IPS-20b (cell line): ENCODE measurements at regions not wholly inside any gene's neighbourhood (a gene's known extent, or its start where the extent isn't known, plus 50 kb on each side); places are given as distances from the start of the nearest gene placed in this dataset.

Experiments used
- H3K27ac ChIP-seq: one replicate; pipeline ENCODE4 v1.5.1; 2013; ENCODE audit warnings: low read length
- H3K27me3 ChIP-seq: 2 replicates; pipeline ENCODE4 v1.6.1; 2013; ENCODE audit warnings: mild to moderate bottlenecking, low read length, inconsistent platforms; ENCODE audit not compliant: insufficient read depth
- H3K36me3 ChIP-seq: 2 replicates; pipeline ENCODE4 v1.6.1; 2013; ENCODE audit warnings: low read depth, mild to moderate bottlenecking, inconsistent platforms, low read length, moderate library complexity; ENCODE audit not compliant: insufficient read depth
- H3K4me1 ChIP-seq: 2 replicates; pipeline ENCODE4 v1.6.1; 2013; ENCODE audit warnings: mild to moderate bottlenecking, control low read depth, inconsistent platforms, low read length, moderate library complexity; ENCODE audit not compliant: insufficient read depth
- H3K4me3 ChIP-seq: 2 replicates; pipeline ENCODE4 v1.5.1; 2013; ENCODE audit warnings: mild to moderate bottlenecking, low read length, inconsistent platforms
- H3K9ac ChIP-seq: 2 replicates; pipeline ENCODE4 v1.6.1; 2013; ENCODE audit warnings: low read depth, mild to moderate bottlenecking, inconsistent platforms, low read length, moderate library complexity
- H3K9me3 ChIP-seq: 2 replicates; pipeline ENCODE4 v1.6.1; 2013; ENCODE audit warnings: mild to moderate bottlenecking, low read depth, low read length, inconsistent platforms; ENCODE audit not compliant: insufficient read depth

DNA sequence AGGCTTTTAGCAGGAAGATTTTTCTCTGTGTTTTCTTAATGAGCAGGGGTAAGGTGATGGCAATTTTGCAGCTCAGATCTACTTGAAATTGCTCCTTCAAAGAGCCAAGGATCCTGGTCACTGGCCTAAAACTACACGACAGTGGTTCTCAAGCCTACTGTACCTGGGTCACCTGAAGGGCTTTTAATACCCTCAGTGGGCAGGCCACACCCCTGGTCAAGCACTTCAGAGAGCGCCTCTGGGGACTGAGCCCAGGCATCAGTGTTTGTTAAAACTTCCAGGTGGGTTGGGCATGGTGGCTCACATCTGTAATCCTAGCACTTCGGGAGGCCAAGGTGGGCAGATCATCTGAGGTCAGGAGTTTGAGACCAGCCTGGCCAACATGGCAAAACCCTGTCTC, 158.4 kb downstream of the FAM43A start:
- Histone ChIP-seq H3K36me3 (no peaks in the 10 kb centered on the region), H3K4me1 (no peaks in the 10 kb centered on the region), H3K9me3 (no peaks in the 10 kb centered on the region), H3K27me3 (no peaks in the 10 kb centered on the region), H3K27ac (no peak overlapping the region), H3K9ac (no peak overlapping the region), H3K4me3 (no peak overlapping the region)

DNA sequence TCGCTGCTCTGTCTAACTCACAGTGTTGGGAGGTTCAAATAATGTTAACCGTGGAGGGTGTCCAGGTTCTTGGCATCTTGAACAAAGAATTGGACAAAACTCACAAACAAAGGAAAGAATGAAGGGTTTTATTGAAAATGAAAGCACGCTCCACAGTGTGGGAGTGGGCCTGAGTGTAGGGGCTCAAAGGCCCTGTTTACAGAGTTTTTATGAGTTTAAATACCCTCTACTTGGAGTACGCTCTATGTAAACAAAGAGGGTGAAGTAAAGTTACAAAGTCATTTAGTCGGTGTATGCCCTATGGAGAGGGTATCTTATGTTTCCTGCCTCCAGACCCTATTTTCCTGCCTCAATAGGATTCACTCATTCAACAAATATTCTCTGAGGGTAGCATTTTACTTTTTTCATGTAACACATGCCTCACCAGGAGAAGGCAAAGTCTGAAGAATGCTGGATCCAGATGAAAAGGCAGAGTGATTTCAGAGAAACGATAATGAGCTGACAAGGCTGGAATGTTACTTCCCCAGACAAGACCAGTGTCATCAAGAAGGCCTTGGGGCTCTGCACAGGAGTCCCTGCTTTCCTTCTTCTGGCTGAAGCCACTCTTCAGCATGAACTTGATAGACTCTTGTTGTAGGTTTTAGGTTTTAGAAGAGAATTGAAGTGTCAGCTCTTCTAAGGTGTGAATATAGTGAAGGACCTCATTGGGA, 163.6 kb downstream of the FAM43A start:
- Histone ChIP-seq H3K27ac (no peak overlapping the region), H3K27me3 (no peaks in the 10 kb centered on the region), H3K9me3 (no peaks in the 10 kb centered on the region), H3K4me1 (peaks cover 4% of the 10 kb centered on the region; the same call in 1 of the 2 replicates), H3K4me3 (no peak overlapping the region), H3K36me3 (no peaks in the 10 kb centered on the region), H3K9ac (no peak overlapping the region)

DNA sequence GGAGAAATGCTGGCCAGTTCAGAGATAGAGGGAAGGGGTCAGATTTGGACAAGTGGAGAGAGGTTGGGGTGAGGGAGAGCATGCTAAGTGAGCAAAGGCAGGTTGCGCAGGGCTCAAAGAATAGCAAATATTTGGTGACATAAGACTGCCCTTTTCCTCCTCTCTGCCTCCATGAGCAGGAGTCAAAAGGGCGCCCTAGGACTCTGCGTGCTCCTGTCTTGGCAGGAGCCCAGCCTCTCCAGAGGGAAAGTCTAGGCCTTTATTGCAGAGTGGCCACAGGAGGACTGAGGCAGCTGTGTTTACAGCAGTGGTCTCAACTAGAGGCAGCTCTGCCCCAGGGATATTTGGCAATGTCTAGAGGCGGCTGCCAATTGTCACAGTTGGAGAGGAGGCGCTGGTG, 165.6 kb downstream of the FAM43A start:
- Histone ChIP-seq H3K4me1 (peaks cover 4% of the 10 kb centered on the region; the same call in 1 of the 2 replicates), H3K27ac (no peak overlapping the region), H3K9me3 (no peaks in the 10 kb centered on the region), H3K4me3 (no peak overlapping the region), H3K9ac (no peak overlapping the region), H3K36me3 (no peaks in the 10 kb centered on the region), H3K27me3 (no peaks in the 10 kb centered on the region)

DNA sequence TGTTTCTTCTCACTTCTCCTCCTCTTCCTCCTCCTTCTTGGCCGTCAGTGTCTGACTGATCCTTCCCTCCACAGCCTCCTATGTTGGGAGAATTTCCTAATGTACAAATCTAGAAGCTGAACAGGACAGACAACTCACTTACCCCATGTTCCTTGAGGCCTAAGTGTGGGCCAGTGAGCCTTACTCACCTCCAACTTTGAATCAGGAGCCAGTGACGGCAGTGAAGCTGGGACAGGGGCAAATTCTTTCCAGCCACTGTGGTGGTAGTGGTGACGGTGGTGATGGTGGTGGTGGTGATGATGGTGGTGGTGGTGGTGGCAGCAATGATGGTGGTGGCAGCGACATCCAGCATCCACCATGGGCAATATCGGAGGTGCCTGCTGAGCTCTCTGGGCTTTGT, 166.3 kb downstream of the FAM43A start:
- Histone ChIP-seq H3K27ac (no peak overlapping the region), H3K9me3 (no peaks in the 10 kb centered on the region), H3K27me3 (no peaks in the 10 kb centered on the region), H3K4me3 (no peak overlapping the region), H3K9ac (no peak overlapping the region), H3K36me3 (no peaks in the 10 kb centered on the region), H3K4me1 (peaks cover 4% of the 10 kb centered on the region; the same call in 1 of the 2 replicates)

DNA sequence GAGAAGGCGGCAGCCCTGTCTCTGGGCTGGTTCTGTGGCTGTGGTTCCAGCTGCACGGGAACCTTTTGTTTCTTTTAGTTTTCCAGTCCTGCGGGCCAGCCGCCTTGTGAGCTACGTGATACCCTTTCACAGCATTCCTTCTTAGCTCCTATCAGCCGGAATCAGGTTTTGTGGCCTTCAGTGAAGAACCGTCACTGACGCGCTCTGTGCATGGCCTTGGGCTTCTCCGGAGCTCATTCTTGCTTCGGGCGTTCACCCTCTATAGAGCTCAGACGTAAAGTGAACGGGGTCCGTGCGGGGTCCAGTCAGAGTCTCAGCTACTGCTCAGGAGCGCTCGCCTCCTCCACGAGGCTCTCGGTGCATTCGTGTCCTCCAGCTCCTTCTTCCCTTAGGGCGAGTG, 166.7 kb downstream of the FAM43A start:
- Histone ChIP-seq H3K27ac (no peak overlapping the region), H3K4me3 (no peak overlapping the region), H3K9ac (no peak overlapping the region), H3K36me3 (no peaks in the 10 kb centered on the region), H3K4me1 (peaks cover 4% of the 10 kb centered on the region; the same call in 1 of the 2 replicates), H3K9me3 (no peaks in the 10 kb centered on the region), H3K27me3 (no peaks in the 10 kb centered on the region)

DNA sequence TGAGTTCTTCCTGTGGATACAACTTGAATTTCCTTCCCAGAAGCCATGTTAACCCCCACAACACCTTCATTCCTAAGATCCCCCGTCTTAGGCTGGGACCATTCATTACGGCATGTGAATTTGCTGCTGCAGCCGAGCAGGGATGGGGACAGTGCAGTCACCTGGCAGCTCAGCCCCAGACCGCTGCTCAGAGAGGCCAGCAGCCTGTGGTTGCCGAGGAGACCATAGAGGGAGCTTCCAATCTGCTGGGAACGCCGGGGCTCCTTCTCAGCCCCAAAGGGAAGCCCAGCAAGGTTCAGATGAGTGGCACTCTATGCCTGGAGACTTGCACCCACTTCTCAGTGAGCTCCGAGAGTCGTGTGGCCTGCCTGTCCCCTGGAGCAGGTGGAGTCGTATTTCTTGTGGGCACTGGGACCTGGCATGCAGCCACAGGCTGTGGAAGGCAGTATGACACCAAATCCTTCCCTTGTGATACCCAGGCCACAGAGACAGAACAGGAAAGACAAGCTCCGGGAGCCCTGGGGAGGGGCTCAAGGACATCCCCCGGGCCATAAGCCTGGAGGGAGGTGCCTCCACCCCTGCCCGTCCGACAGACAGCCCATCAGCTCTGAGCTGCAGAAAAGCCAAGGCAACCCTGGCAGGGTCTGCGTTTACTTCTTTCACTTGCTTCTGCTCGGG, 167.3 kb downstream of the FAM43A start:
- Histone ChIP-seq H3K27me3 (no peaks in the 10 kb centered on the region), H3K9ac (no peak overlapping the region), H3K27ac (no peak overlapping the region), H3K4me1 (peaks cover 4% of the 10 kb centered on the region; the same call in 1 of the 2 replicates), H3K36me3 (no peaks in the 10 kb centered on the region), H3K9me3 (no peaks in the 10 kb centered on the region), H3K4me3 (no peak overlapping the region)

DNA sequence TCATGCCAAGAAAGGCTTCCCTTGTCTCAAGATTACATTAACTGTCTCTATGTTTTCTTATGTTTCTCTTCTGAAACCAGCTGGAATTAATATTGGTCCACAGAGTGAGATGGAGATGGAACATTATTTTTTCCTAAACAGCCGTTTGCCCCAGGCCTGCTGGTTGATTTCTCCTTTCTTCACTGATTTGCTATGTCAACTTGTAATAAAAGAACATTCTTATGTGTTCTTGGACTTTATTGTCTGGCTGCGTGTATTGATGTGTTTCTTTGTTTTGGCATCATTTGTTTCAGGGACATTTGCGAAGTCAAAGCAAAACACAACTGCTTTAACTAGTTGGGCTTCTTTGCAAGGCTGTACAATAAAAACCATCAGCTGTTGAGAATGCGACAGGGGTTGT, 168.5 kb downstream of the FAM43A start:
- Histone ChIP-seq H3K27ac (no peak overlapping the region), H3K4me1 (peaks cover 4% of the 10 kb centered on the region; the same call in 1 of the 2 replicates), H3K4me3 (no peak overlapping the region), H3K27me3 (no peaks in the 10 kb centered on the region), H3K36me3 (no peaks in the 10 kb centered on the region), H3K9ac (no peak overlapping the region), H3K9me3 (no peaks in the 10 kb centered on the region)

DNA sequence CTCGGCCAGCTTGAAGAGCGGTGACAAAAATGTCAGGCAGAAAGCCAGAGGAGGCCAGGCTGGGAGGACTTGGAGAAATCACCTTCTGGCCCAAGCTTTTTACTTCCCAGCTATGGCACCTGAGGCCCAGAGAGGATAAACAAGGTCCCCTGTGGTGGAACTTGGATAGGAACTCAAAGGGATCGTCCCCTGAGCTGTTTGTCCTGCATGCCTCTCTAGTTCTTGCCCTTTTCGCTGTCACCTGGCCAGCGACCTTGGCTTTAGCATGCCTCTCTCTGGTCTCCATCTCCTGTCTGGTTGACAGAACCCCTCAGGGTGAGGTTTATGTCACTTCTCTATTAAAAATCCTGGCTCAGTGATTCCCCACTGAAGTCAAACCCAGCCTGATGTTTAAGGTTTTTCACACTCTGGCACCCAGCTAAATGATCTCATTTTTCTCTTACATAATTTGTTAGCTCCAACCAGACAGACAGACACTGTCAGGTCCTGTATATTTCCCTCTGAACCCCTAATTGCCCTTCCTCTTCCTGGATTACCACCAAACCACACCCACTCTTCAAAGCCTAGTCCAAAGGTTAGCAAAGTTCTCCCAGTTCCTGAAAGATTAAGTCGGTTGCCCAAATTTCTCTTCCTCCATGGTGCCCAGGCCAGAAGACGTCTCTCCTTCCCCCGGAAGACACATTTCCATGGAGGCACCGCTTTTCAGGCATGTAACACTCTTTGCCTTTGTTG, 169.1 kb downstream of the FAM43A start:
- Histone ChIP-seq H3K9ac (no peak overlapping the region), H3K36me3 (no peaks in the 10 kb centered on the region), H3K9me3 (no peaks in the 10 kb centered on the region), H3K4me1 (peaks cover 4% of the 10 kb centered on the region; the same call in 1 of the 2 replicates), H3K27me3 (no peaks in the 10 kb centered on the region), H3K27ac (no peak overlapping the region), H3K4me3 (no peak overlapping the region)

DNA sequence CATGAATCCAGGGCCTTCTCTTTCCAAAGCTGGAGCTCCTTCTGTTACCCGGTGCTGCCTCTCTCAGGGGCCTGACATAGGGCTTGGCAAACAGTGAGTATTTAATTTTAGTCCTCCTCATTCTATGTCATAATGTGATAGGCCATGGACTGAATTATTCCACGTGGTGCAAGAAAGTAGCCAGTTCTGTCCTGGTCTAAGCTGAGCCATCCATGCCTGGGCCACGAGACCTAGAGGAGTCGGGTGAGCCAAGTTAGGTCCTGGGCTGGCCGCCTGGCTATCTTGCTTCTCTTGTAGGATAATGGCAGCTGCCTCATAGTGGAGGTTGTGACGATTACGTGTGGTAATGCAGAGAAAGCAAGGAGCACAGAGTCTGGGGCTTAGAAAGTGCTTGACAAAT, 170.6 kb downstream of the FAM43A start:
- no peak overlapping the region for H3K9ac ChIP-seq
- no peaks in the 10 kb centered on the region for H3K9me3 ChIP-seq
- H3K27me3 ChIP-seq: no peaks in the 10 kb centered on the region
- H3K36me3 ChIP-seq: no peaks in the 10 kb centered on the region
- H3K4me1 ChIP-seq: peaks cover 4% of the 10 kb centered on the region; the same call in 1 of the 2 replicates
- H3K4me3 ChIP-seq: no peak overlapping the region
- no peak overlapping the region for H3K27ac ChIP-seq

DNA sequence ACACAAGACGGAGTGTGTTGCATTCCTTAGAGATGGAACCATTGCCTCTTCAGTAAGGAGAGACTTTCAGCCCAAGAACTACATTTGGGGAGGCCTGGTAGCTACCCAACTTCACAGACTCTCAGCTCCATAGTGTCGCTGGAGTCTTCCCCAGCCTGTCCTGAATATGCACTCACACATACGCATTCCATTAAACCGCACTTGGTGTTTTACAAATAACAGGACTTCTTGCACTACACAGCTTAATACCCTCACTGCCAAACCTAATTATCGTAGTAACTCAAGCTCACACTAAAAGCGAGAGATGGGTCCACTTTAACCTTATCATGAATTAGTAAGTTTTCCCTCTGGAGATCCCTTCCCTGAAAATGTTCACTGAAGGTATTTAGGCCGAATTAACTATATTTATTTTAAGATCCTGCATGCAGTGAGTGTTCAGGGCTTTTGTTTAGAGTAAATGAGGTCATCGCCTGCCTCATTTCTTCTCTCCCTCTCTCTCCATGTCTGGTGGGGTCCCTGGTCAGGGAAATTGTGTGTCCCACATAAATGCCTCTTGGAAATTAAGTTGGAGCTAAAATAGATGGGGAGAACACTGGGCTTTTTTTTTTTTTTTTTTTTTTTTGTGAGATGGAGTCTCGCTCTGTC, 171.9 kb downstream of the FAM43A start:
- Histone ChIP-seq H3K9me3 (no peaks in the 10 kb centered on the region), H3K27ac (no peak overlapping the region), H3K36me3 (no peaks in the 10 kb centered on the region), H3K27me3 (no peaks in the 10 kb centered on the region), H3K4me3 (no peak overlapping the region), H3K9ac (no peak overlapping the region), H3K4me1 (peaks cover 4% of the 10 kb centered on the region; the same call in 1 of the 2 replicates)

DNA sequence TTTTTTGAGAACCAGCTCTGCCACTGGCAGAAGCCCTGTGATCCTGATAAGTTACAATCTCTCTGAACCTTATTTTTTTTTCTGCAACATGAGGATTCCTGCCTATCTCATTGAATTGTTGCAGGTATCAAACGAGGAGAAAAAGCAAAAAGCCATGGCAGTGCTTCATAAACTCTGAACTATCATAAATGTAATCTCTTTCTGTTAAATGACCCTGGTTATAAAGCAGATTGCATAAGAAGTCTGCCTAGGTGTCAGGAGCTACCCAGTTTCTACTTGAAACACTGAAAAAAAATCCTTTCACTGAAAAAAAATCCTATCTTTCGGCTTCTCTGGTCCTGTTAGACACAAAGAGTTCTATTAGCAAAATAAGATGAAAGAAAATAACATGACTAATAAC, 172.7 kb downstream of the FAM43A start:
- H3K4me3 ChIP-seq: no peak overlapping the region
- no peaks in the 10 kb centered on the region for H3K36me3 ChIP-seq
- H3K9me3 ChIP-seq: no peaks in the 10 kb centered on the region
- 0 out of 2 replicates have a peak, but pooled peaks cover 3% of the 10 kb centered on the region for H3K4me1 ChIP-seq
- H3K9ac ChIP-seq: no peak overlapping the region
- no peaks in the 10 kb centered on the region for H3K27me3 ChIP-seq
- no peak overlapping the region for H3K27ac ChIP-seq
